ENCODE measurements at regions not wholly inside any gene's neighbourhood (a gene's known extent, or its start where the extent isn't known, plus 50 kb on each side); places are given as distances from the start of the nearest gene placed in this dataset.

DNA sequence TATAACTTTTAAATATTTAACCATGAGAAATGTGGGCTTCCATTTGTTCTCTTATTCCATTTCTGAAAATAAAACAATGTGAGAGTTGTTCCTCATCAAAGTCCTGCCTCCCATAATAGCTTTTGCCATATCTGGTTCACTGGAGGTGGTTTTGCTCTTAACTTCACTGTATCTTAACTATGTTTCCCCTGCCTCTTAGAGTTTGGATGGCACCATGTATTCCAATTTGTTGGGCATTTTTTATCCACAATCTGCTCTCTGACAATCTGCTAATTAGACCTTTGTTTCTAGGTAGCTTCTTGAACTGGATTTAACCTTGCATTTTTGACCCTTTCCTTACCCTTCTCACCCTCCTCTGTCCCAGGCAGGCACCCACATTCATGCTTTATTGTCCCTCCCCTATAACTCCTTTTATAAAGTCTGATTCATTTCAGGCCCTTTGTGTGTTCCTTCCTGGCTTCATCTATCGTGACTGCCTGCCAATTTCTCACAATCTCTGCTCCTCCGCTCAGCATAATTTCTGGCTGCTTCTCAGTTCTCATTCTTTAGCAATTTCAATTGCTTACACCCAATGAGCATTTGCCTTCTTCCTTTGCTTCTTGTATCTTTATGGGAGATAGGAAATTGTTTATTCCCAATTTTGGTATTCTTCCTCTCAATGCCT, 144.2 kb upstream of the ARHGEF26 start:
- Histone ChIP-seq H3K79me2 (no peaks in the 10 kb centered on the region), H3K9me2 (replicated peaks; ENCODE audit: insufficient read depth) (no peaks in the 10 kb centered on the region), H4K20me1 (ENCODE audit: insufficient read depth, poor library complexity, severe bottlenecking) (no peaks in the 10 kb centered on the region), H3K4me2 (no peak overlapping the region), H3K4me3 (no peak overlapping the region), H3K9me3 (ENCODE audit: low read depth) (no peaks in the 10 kb centered on the region), H2AFZ (no peak overlapping the region), H3K4me1 (ENCODE audit: insufficient read depth) (peaks cover 4% of the 10 kb centered on the region), H3K27me3 (no peaks in the 10 kb centered on the region), H3K27ac (no peak overlapping the region), H3K36me3 (replicated peaks; ENCODE audit: insufficient read depth, low read depth) (no peaks in the 10 kb centered on the region)
- WGBS (ENCODE audit: low lambda C conversion rate, missing lambda C conversion rate) = 58% methylated on average over 2 of the region's 2 CpGs
- no peak for DNase-seq (ENCODE audit: low spot score)
- TF ChIP-seq EZH2 (IDR thresholded peaks at IDR 0.05; ENCODE audit: borderline replicate concordance) (no peak), CTCF (IDR thresholded peaks at IDR 0.05; ENCODE audit: poor library complexity) (no peak), EZH2phosphoT487 (IDR thresholded peaks at IDR 0.05; ENCODE audit: low read depth, severe bottlenecking, unreplicated experiment) (no peak)

GRCh38 chr3:153978006-153978405, 143.2 kb upstream of the ARHGEF26 start:
- no peak overlapping the region for H3K4me3 ChIP-seq
- peaks cover 4% of the 10 kb centered on the region for H3K4me1 ChIP-seq (ENCODE audit: insufficient read depth)
- no peak for TF ChIP-seq CTCF (IDR thresholded peaks at IDR 0.05; ENCODE audit: poor library complexity)
- no peak for TF ChIP-seq EZH2phosphoT487 (IDR thresholded peaks at IDR 0.05; ENCODE audit: low read depth, severe bottlenecking, unreplicated experiment)
- TF ChIP-seq EZH2 (IDR thresholded peaks at IDR 0.05; ENCODE audit: borderline replicate concordance) = no peak
- no peaks in the 10 kb centered on the region for H3K27me3 ChIP-seq
- H3K79me2 ChIP-seq = no peaks in the 10 kb centered on the region
- H3K9me2 ChIP-seq (replicated peaks; ENCODE audit: insufficient read depth) = no peaks in the 10 kb centered on the region
- no peaks in the 10 kb centered on the region for H3K9me3 ChIP-seq (ENCODE audit: low read depth)
- H3K27ac ChIP-seq = no peak overlapping the region
- DNase-seq (ENCODE audit: low spot score) = no peak
- H3K4me2 ChIP-seq = no peak overlapping the region
- no peak overlapping the region for H2AFZ ChIP-seq
- H4K20me1 ChIP-seq (ENCODE audit: insufficient read depth, poor library complexity, severe bottlenecking) = no peaks in the 10 kb centered on the region
- no peaks in the 10 kb centered on the region for H3K36me3 ChIP-seq (replicated peaks; ENCODE audit: insufficient read depth, low read depth)
- 90% methylated on average over 1 of the region's 1 CpG for WGBS (ENCODE audit: low lambda C conversion rate, missing lambda C conversion rate)

DNA sequence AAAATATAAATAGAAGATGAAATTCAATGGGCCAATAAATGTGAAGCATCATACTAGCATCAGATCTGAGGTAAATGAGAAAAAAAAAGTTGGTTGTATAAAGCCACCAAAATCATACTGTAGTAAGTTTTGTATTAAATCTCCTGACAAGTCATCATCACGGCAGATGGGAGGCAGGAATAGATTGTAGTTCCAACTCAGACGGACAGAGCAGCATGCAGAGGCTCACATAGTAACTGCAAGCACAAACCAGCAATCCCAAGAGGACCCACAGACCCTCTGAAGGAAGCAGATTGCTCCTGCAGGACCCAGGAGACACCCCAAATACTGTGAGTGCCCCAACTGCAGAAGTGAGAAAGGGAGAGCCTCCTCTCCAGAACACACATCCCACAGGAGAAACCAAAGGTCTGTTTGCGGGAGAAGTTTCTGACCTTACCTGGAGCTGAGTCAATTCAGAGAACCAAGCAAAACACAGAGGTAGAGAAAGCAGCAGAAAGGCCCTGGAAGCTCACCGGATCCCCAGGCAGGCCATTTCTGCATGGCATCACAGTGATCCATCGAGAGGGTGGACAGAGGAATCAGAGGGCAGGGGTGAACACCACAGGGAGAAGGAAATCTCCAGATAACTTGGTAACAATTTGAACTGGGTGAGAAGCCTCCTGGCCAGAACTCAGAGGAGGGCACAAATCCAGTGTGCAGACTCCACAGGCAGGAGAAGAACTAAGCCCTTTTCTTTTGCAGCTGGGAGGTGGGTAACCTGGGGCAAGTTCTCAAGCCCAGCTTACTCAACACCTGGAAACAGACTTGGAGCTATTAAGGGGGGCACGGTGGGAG, 141.6 kb upstream of the ARHGEF26 start:
- peak overlapping the region; percentile 24 for H2AFZ ChIP-seq
- H3K9me3 ChIP-seq (ENCODE audit: low read depth) = no peaks in the 10 kb centered on the region
- H4K20me1 ChIP-seq (ENCODE audit: insufficient read depth, poor library complexity, severe bottlenecking) = no peaks in the 10 kb centered on the region
- no peaks in the 10 kb centered on the region for H3K27me3 ChIP-seq
- no peaks in the 10 kb centered on the region for H3K36me3 ChIP-seq (replicated peaks; ENCODE audit: insufficient read depth, low read depth)
- H3K4me2 ChIP-seq = no peak overlapping the region
- no peaks in the 10 kb centered on the region for H3K79me2 ChIP-seq
- TF ChIP-seq CTCF (IDR thresholded peaks at IDR 0.05; ENCODE audit: poor library complexity) = no peak
- no peak for TF ChIP-seq EZH2phosphoT487 (IDR thresholded peaks at IDR 0.05; ENCODE audit: low read depth, severe bottlenecking, unreplicated experiment)
- no peak for TF ChIP-seq EZH2 (IDR thresholded peaks at IDR 0.05; ENCODE audit: borderline replicate concordance)
- H3K4me1 ChIP-seq (ENCODE audit: insufficient read depth) = peaks cover 4% of the 10 kb centered on the region
- H3K4me3 ChIP-seq = no peak overlapping the region
- H3K9me2 ChIP-seq (replicated peaks; ENCODE audit: insufficient read depth) = no peaks in the 10 kb centered on the region
- H3K27ac ChIP-seq = peak overlapping the region; percentile 68
- DNase-seq (ENCODE audit: low spot score) = no peak
- WGBS (ENCODE audit: low lambda C conversion rate, missing lambda C conversion rate) = 89% methylated on average over 6 of the region's 6 CpGs
